GM19043 (cell line): ENCODE measurements at regions not wholly inside any gene's neighbourhood (a gene's known extent, or its start where the extent isn't known, plus 50 kb on each side); places are given as distances from the start of the nearest gene placed in this dataset.
A peak's percentile ranks its signal among the peaks of the same experiment; 100 is the strongest.

Experiments used
- ATAC-seq: cut with Tn5 transposase; IDR thresholded peaks from one replicate; pipeline ENCODE4 v1.9.1; 2021; ENCODE audit warnings: low read depth; ENCODE audit not compliant: unreplicated experiment

- ATAC-seq, result no peak
Measured at GRCh38 chr3:44042772-44043171, 198.9 kb upstream of the TOPAZ1 start.

- ATAC-seq, result peak; percentile 93
Measured at GRCh38 chr3:44045476-44046275, 196.0 kb upstream of the TOPAZ1 start.

DNA sequence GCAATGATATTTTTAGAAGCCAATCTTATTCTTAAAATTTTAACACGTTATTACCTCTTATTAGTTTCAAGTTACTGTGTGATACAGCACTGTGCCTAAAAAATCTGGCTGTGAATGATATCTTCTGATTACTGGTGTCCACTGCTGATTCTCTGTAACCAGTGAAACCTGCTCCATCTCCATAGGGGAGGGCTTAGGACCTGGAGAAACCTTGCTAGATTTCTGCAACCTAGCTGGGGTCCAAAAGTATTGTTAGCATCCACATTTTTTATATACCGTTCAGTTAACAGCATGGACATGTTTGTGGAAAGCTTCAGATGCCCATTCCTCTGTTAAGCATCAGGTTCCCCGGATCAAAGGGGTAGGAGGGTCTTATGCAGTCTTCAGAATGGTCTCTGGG is 193.9 kb upstream of the TOPAZ1 start:
- ATAC-seq, result no peak

GRCh38 chr3:44048196-44048924 is 193.3 kb upstream of the TOPAZ1 start:
- ATAC-seq, result no peak

GRCh38 chr3:44048949-44049348 is 192.7 kb upstream of the TOPAZ1 start:
- ATAC-seq, result no peak

- no peak for ATAC-seq
Measured at GRCh38 chr3:44050101-44050500, 191.6 kb upstream of the TOPAZ1 start.

- ATAC-seq, result no peak
Measured at GRCh38 chr3:44050867-44051266, 190.8 kb upstream of the TOPAZ1 start.

DNA sequence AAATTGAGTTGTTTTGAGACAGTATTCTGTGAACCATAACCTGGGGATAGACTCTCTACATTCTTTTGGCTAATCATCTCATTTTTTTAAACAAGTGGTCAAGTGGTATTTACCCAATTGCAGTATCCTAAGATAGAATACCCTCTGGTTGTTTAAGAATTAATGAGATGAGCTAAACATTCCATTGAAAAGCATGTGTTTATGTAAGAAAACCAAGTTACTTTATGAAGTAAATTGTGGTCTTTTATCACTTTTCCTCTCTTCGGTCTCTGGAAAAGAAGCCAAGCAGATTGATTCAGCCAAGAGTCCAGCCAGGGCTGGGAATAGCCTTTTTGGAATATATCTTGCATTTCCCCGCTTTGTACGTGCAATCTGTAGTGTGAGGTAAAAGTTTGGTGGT is 185.7 kb upstream of the TOPAZ1 start:
- no peak for ATAC-seq

- ATAC-seq, result no peak
Measured at GRCh38 chr3:44056446-44057240, 185.0 kb upstream of the TOPAZ1 start.

DNA sequence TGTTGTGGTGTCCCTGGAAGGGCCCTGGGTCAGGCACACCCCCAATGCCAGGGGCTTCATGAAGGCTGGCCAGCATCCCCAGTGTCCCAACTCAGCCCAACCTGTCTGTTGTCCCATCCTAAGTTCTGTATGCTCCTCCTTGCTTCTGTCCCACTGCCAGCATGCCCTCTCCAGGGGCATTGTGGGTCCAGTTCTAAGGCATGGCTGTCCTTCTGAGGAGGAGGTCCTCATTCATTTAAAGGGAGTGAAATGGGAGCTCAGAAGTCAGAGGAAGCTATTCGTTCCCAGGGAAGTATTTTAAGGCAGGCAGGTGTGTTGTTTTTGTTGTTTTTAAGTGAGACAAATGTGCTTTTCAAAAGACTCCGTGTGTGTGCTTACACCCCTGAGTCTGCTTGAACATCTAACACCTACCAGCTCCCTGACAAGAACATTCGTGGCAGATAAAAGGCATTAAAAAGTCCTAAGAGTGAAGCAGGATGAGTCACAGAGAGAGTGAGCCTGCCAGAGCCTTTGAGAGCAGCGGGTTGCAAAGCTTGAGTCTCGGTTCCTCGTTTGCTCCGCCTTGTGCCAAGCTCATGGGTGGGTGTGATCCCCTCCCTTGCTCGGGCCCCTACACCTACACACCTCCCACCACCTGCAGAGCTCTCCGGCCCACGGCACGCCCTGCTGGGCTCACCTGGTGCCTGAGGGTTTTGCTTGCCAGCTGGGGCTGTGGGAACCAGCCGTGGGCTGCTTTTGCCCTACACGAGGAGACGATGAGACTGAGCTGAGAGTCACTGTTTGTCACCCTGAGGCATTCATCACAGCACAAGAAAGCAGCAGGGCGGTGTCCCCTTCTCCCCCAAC is 183.4 kb upstream of the TOPAZ1 start:
- ATAC-seq, result peak; percentile 92

- ATAC-seq, result no peak
Measured at GRCh38 chr3:44058868-44059203, 182.8 kb upstream of the TOPAZ1 start.

DNA sequence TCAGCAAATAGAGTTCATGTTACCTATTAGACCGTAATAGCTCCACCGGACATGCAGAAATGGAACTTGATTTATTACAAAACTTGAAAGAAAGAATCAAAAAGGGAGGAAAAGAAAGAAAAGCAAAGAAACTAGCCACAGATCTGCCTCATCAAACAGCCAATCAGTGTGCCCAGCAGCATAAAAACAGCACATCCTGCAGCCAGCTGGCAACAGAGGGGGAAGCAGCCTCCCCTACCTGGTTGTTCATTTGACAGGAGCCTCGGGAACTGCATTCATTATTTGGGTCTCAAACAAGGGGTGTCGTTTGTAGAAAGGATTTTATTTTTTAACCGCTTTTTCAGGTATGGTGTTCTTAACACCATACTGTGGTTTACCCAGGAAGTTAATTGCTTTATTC is 181.5 kb upstream of the TOPAZ1 start:
- no peak for ATAC-seq

DNA sequence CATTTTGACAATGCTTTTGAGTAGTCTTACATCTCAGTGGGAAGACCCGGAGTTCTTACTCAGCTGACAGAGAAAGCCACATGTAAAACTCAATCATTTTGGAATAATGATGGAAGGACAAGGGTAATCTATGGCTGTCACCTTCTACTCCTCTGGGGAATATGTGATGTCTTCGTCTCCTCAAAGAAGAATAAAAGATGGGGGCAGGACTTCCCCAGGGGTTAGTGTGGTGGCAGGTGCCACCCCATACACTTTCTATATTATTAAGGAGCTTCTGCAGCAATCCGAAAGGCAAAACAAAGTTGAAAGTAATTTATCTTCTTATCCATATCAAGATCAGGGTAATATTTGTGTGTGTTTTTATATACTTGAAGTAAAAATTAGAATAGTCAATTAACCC is 180.4 kb upstream of the TOPAZ1 start:
- no peak for ATAC-seq

- no peak for ATAC-seq
Measured at GRCh38 chr3:44061961-44062360, 179.7 kb upstream of the TOPAZ1 start.

GRCh38 chr3:44065311-44066094 is 176.2 kb upstream of the TOPAZ1 start:
- no peak for ATAC-seq

DNA sequence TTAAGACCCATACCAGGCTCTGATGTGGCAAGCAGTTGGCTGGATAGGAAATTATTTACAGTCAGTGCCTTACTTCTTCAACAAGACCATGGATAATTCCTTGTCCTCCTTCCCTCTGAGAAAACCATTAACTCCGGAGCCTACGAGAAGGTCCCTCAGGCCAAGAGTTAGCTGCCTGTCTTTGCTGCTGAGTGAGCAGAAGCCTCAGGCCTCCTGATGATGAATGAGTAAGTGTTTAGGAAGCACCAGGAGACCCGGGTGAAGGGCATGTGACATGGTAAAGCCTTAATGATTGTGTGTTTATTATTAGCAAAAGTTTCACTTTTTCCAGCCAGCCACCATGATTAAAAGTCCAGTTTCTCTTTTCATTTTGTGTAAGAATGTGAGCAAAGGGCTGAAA is 174.9 kb upstream of the TOPAZ1 start:
- no peak for ATAC-seq

DNA sequence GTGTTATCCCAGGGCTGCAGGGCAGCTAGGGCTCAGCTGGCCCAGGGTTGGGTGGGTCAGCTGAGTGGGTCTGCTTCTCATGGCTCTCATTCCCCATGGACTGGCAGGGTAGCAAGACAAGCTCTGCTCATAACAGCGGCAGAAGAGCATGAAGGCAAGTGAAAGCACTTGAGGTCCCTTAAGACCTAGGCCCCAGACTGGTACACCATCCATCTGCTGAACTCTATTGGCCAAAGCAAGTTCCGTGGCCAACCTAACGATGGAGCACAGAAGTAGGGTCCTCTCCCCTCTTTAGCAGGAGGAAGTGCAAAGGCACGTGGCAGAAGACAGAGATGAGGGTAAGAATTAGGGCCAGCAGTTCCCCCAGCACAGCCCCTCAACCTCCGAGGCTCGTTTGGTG is 174.3 kb upstream of the TOPAZ1 start:
- no peak for ATAC-seq

- ATAC-seq, result no peak
Measured at GRCh38 chr3:44068753-44069152, 172.9 kb upstream of the TOPAZ1 start.

- no peak for ATAC-seq
Measured at GRCh38 chr3:44069276-44069675, 172.4 kb upstream of the TOPAZ1 start.
